ENCODE measurements at regions not wholly inside any gene's neighbourhood (a gene's known extent, or its start where the extent isn't known, plus 50 kb on each side); places are given as distances from the start of the nearest gene placed in this dataset.

- H3K27me3 ChIP-seq (ENCODE audit: control insufficient read depth, insufficient read depth, low read length): no peaks in the 10 kb centered on the region
- H3K4me2 ChIP-seq (ENCODE audit: low read length): no peak overlapping the region
- no peaks in the 10 kb centered on the region for H3K4me1 ChIP-seq
- H3K4me3 ChIP-seq (ENCODE audit: low read depth, low read length): no peak overlapping the region
- peak; percentile 32 for TF ChIP-seq CTCF (IDR thresholded peaks at IDR 0.05)
- H3K9ac ChIP-seq: no peak overlapping the region
- H2AFZ ChIP-seq: no peak overlapping the region
- H3K9me3 ChIP-seq (ENCODE audit: control insufficient read depth, low read length): no peaks in the 10 kb centered on the region
- no peak overlapping the region for H3K27ac ChIP-seq
- no peaks in the 10 kb centered on the region for H3K79me2 ChIP-seq
- no peaks in the 10 kb centered on the region for H3K36me3 ChIP-seq (ENCODE audit: control insufficient read depth, insufficient read depth, low read length)
These were observed 894.5 kb upstream of the POU3F3 start for GRCh38 chr2:103959174-103960128.

GRCh38 chr2:103960129-103960513, 893.8 kb upstream of the POU3F3 start:
- Histone ChIP-seq H3K4me1 (no peaks in the 10 kb centered on the region), H3K9ac (no peak overlapping the region), H3K27ac (no peak overlapping the region), H3K79me2 (no peaks in the 10 kb centered on the region), H2AFZ (no peak overlapping the region), H3K36me3 (ENCODE audit: control insufficient read depth, insufficient read depth, low read length) (no peaks in the 10 kb centered on the region), H3K27me3 (ENCODE audit: control insufficient read depth, insufficient read depth, low read length) (no peaks in the 10 kb centered on the region), H3K9me3 (ENCODE audit: control insufficient read depth, low read length) (no peaks in the 10 kb centered on the region), H3K4me3 (ENCODE audit: low read depth, low read length) (no peak overlapping the region), H3K4me2 (ENCODE audit: low read length) (no peak overlapping the region)
- TF ChIP-seq CTCF (IDR thresholded peaks at IDR 0.05): no peak

GRCh38 chr2:103960951-103961350, 893.0 kb upstream of the POU3F3 start:
- H3K9ac ChIP-seq: no peak overlapping the region
- no peak for TF ChIP-seq CTCF (IDR thresholded peaks at IDR 0.05)
- H3K9me3 ChIP-seq (ENCODE audit: control insufficient read depth, low read length): no peaks in the 10 kb centered on the region
- no peaks in the 10 kb centered on the region for H3K79me2 ChIP-seq
- H2AFZ ChIP-seq: no peak overlapping the region
- no peak overlapping the region for H3K4me3 ChIP-seq (ENCODE audit: low read depth, low read length)
- H3K4me1 ChIP-seq: no peaks in the 10 kb centered on the region
- no peak overlapping the region for H3K27ac ChIP-seq
- no peak overlapping the region for H3K4me2 ChIP-seq (ENCODE audit: low read length)
- H3K36me3 ChIP-seq (ENCODE audit: control insufficient read depth, insufficient read depth, low read length): no peaks in the 10 kb centered on the region
- no peaks in the 10 kb centered on the region for H3K27me3 ChIP-seq (ENCODE audit: control insufficient read depth, insufficient read depth, low read length)

- no peaks in the 10 kb centered on the region for H3K36me3 ChIP-seq (ENCODE audit: control insufficient read depth, insufficient read depth, low read length)
- H3K27me3 ChIP-seq (ENCODE audit: control insufficient read depth, insufficient read depth, low read length): no peaks in the 10 kb centered on the region
- H3K79me2 ChIP-seq: no peaks in the 10 kb centered on the region
- TF ChIP-seq CTCF (IDR thresholded peaks at IDR 0.05): no peak
- no peak overlapping the region for H3K4me3 ChIP-seq (ENCODE audit: low read depth, low read length)
- H3K9ac ChIP-seq: no peak overlapping the region
- no peak overlapping the region for H3K4me2 ChIP-seq (ENCODE audit: low read length)
- H3K4me1 ChIP-seq: no peaks in the 10 kb centered on the region
- no peak overlapping the region for H3K27ac ChIP-seq
- H2AFZ ChIP-seq: no peak overlapping the region
- no peaks in the 10 kb centered on the region for H3K9me3 ChIP-seq (ENCODE audit: control insufficient read depth, low read length)
These were observed 892.1 kb upstream of the POU3F3 start for GRCh38 chr2:103961862-103962261.

GRCh38 chr2:103962670-103963069, 891.2 kb upstream of the POU3F3 start:
- no peak overlapping the region for H2AFZ ChIP-seq

More at GRCh38 chr2:103962670-103963069, 891.2 kb upstream of the POU3F3 start:
- Histone ChIP-seq H3K9me3 (ENCODE audit: control insufficient read depth, low read length) (no peaks in the 10 kb centered on the region), H3K79me2 (no peaks in the 10 kb centered on the region), H3K4me2 (ENCODE audit: low read length) (no peak overlapping the region), H3K27me3 (ENCODE audit: control insufficient read depth, insufficient read depth, low read length) (no peaks in the 10 kb centered on the region), H3K27ac (no peak overlapping the region), H3K36me3 (ENCODE audit: control insufficient read depth, insufficient read depth, low read length) (no peaks in the 10 kb centered on the region), H3K9ac (no peak overlapping the region), H3K4me1 (no peaks in the 10 kb centered on the region), H3K4me3 (ENCODE audit: low read depth, low read length) (no peak overlapping the region)
- no peak for TF ChIP-seq CTCF (IDR thresholded peaks at IDR 0.05)
